ENCODE measurements at regions not wholly inside any gene's neighbourhood (a gene's known extent, or its start where the extent isn't known, plus 50 kb on each side); places are given as distances from the start of the nearest gene placed in this dataset.

- H3K9me3 ChIP-seq (ENCODE audit: control insufficient read depth, low read depth, low read length) = no peaks in the 10 kb centered on the region
- no peaks in the 10 kb centered on the region for H3K4me1 ChIP-seq (ENCODE audit: insufficient read depth, low read length)
- H3K27ac Mint-ChIP-seq = no peak overlapping the region
- no peak overlapping the region for H2BK5ac ChIP-seq (ENCODE audit: insufficient read length, low read length)
- no peak overlapping the region for H2AK5ac ChIP-seq (ENCODE audit: insufficient read length, low read length)
- H3K14ac ChIP-seq (ENCODE audit: insufficient read depth, low read length) = no peak overlapping the region
- TF ChIP-seq CTCF (conservative IDR thresholded peaks at IDR 0.05) = no peak
- H3K79me2 ChIP-seq (ENCODE audit: insufficient read depth, low read length) = no peaks in the 10 kb centered on the region
- H3K27me3 ChIP-seq (ENCODE audit: insufficient read depth, low read length) = no peaks in the 10 kb centered on the region
- H3K18ac ChIP-seq (ENCODE audit: insufficient read length, low read depth, low read length) = no peak overlapping the region
- no peak overlapping the region for H2BK15ac ChIP-seq (ENCODE audit: low read depth, low read length)
- no peaks in the 10 kb centered on the region for H4K20me1 ChIP-seq (ENCODE audit: control insufficient read depth, insufficient read depth, insufficient read length)
- no peak overlapping the region for H2BK120ac ChIP-seq (ENCODE audit: low read depth, low read length, poor library complexity, severe bottlenecking)
- no peak overlapping the region for H4K5ac ChIP-seq (ENCODE audit: insufficient read length, low read depth, low read length)
- H3K56ac ChIP-seq (ENCODE audit: insufficient read length, low read depth, low read length) = no peak overlapping the region
- no peak overlapping the region for H2AFZ ChIP-seq (ENCODE audit: low read length)
- no peak overlapping the region for H2BK20ac ChIP-seq (ENCODE audit: low read depth, low read length, poor library complexity, severe bottlenecking)
- H3K4me1 Mint-ChIP-seq = no peaks in the 10 kb centered on the region
- no peaks in the 10 kb centered on the region for H3K27me3 Mint-ChIP-seq (ENCODE audit: low read depth)
- H3K9me3 Mint-ChIP-seq = no peaks in the 10 kb centered on the region
- no peak overlapping the region for H3K4ac ChIP-seq (ENCODE audit: low read depth, low read length)
- no CpG with 5 or more reads among the region's 2 CpGs for WGBS (ENCODE audit: extremely low coverage, insufficient read length, low lambda C conversion rate)
- DNase-seq = no peak
- H3K27ac ChIP-seq (ENCODE audit: insufficient read length, low read depth, low read length) = no peak overlapping the region
- no peaks in the 10 kb centered on the region for H3K79me1 ChIP-seq (ENCODE audit: insufficient read depth, low read depth, low read length, poor library complexity, severe bottlenecking)
- H3K9ac ChIP-seq (ENCODE audit: extremely low read depth, insufficient read length, low read length) = no peak overlapping the region
- H4K91ac ChIP-seq (ENCODE audit: insufficient read length, low read depth, low read length) = no peak overlapping the region
- H3K23me2 ChIP-seq (ENCODE audit: insufficient read length, low read depth, low read length, poor library complexity, severe bottlenecking) = no peaks in the 10 kb centered on the region
- H3K36me3 Mint-ChIP-seq (ENCODE audit: insufficient read depth in 1 of 3, low read depth in 3 of 3) = no peaks in the 10 kb centered on the region
- no peak overlapping the region for H4K8ac ChIP-seq (replicated peaks; ENCODE audit: insufficient read length, low read depth, low read length)
- no peak overlapping the region for H3K4me3 Mint-ChIP-seq
- H3K4me2 ChIP-seq (ENCODE audit: insufficient read depth, insufficient read length, low read length) = no peak overlapping the region
- no peak overlapping the region for H3K23ac ChIP-seq (ENCODE audit: insufficient read length, low read depth, low read length)
- H2BK12ac ChIP-seq (ENCODE audit: insufficient read length, low read depth, low read length) = no peak overlapping the region
- H3T11ph ChIP-seq (ENCODE audit: low read length) = no peak overlapping the region
These were observed 122.7 kb upstream of the ADCY1 start for GRCh38 chr7:45451342-45452035.
